H1 (cell line): ENCODE measurements at regions not wholly inside any gene's neighbourhood (a gene's known extent, or its start where the extent isn't known, plus 50 kb on each side); places are given as distances from the start of the nearest gene placed in this dataset.

Source experiments
- CTCF ChIA-PET: fragments of 300-600 bp; sonication (Branson Sonifier 250); formaldehyde crosslinking; loops from one replicate; lab custom pipeline; 2021; ENCODE audit not compliant: partially characterized antibody; lab: Charles Lee
- POLR2A ChIA-PET: fragments of 300-600 bp; sonication (Branson Sonifier 250); formaldehyde crosslinking; loops from one replicate; lab custom pipeline; 2021; ENCODE audit warnings: inconsistent platforms; ENCODE audit not compliant: partially characterized antibody; lab: Charles Lee
- DNase-seq, 2 experiments: peaks; one replicate each; pipeline versions ENCODE4 v3.0.0 to v3.0.0-alpha.2; 2010 to 2022; ENCODE audit warnings: low spot score in 2 of 2, low read depth in 1 of 2, mixed read lengths in 1 of 2
- FAIRE-seq: peaks from 2 replicates; lab custom pipeline; 2011; peaks lifted over from hg19 to GRCh38; lab: Jason Lieb, UNC
- H2AFZ ChIP-seq: 2 replicates; pipeline ENCODE4 v1.8.1; 2012; ENCODE audit warnings: low read length, inconsistent platforms
- H2AK5ac ChIP-seq: 2 replicates; pipeline ENCODE4 v1.6.1; 2013; ENCODE audit warnings: low read depth, low read length
- H2BK120ac ChIP-seq: replicated peaks from 2 replicates; pipeline ENCODE3; 2013; ENCODE audit warnings: low read depth, low read length, inconsistent platforms
- H2BK12ac ChIP-seq: 2 replicates; pipeline ENCODE4 v1.6.1; 2013; ENCODE audit warnings: low read depth, low read length
- H2BK15ac ChIP-seq: 2 replicates; pipeline ENCODE4 v1.6.1; 2013; ENCODE audit warnings: low read length
- H2BK20ac ChIP-seq: 2 replicates; pipeline ENCODE4 v1.6.1; 2013; ENCODE audit warnings: low read length
- H2BK5ac ChIP-seq: 2 replicates; pipeline ENCODE4 v1.6.1; 2013; ENCODE audit warnings: low read depth, low read length
- H3K14ac ChIP-seq: 2 replicates; pipeline ENCODE4 v1.6.1; 2013; ENCODE audit warnings: inconsistent platforms; ENCODE audit not compliant: insufficient read length
- H3K18ac ChIP-seq: 2 replicates; pipeline ENCODE4 v1.6.1; 2013; ENCODE audit warnings: low read length; ENCODE audit errors: extremely low read depth
- H3K23ac ChIP-seq: 2 replicates; pipeline ENCODE4 v1.6.1; 2013; ENCODE audit warnings: inconsistent platforms; ENCODE audit not compliant: insufficient read length
- H3K23me2 ChIP-seq: 2 replicates; pipeline ENCODE4 v1.6.1; 2013; ENCODE audit warnings: low read depth, low read length
- H3K27ac ChIP-seq: 2 replicates; pipeline ENCODE4 v1.6.1; 2011; ENCODE audit warnings: low read depth, low read length, inconsistent platforms
- H3K27me3 ChIP-seq, 4 experiments: replicated peaks in 1 of 4; 1 replicate in 1 of 4; 2 replicates in 3 of 4; pipeline versions ENCODE4 v1.6.1 to v1.8.1; 2011 to 2013; ENCODE audit warnings: low read length in 3 of 4, mild to moderate bottlenecking in 3 of 4, inconsistent platforms in 2 of 4, mixed read lengths in 2 of 4, moderate library complexity in 1 of 4; ENCODE audit not compliant: control insufficient read depth in 3 of 4, insufficient read depth in 3 of 4; ENCODE audit errors: extremely low read depth in 1 of 4
- H3K36me3 ChIP-seq, 4 experiments: 2 replicates each; pipeline versions ENCODE4 v1.6.1 to v1.8.1; 2011 to 2013; ENCODE audit warnings: mild to moderate bottlenecking in 4 of 4, low read length in 3 of 4, moderate library complexity in 2 of 4, control low read depth in 1 of 4, inconsistent platforms in 1 of 4; ENCODE audit not compliant: insufficient read depth in 4 of 4, control insufficient read depth in 2 of 4
- H3K4ac ChIP-seq: replicated peaks from 2 replicates; pipeline ENCODE3; 2013; ENCODE audit warnings: low read length, low read depth, mixed read lengths, inconsistent platforms; ENCODE audit not compliant: insufficient read length
- H3K4me1 ChIP-seq, 4 experiments: replicated peaks in 1 of 4; 1 replicate in 1 of 4; 2 replicates in 3 of 4; pipeline versions ENCODE4 v1.6.1 to v1.8.1; 2011 to 2013; ENCODE audit warnings: low read length in 3 of 4, inconsistent platforms in 2 of 4, mixed read lengths in 1 of 4; ENCODE audit not compliant: insufficient read depth in 4 of 4, control insufficient read depth in 3 of 4
- H3K4me2 ChIP-seq, 2 experiments: 2 replicates each; pipeline versions ENCODE4 v1.6.1 to v1.8.1; 2011 to 2013; ENCODE audit warnings: low read depth in 2 of 2, low read length in 2 of 2, control low read depth in 1 of 2, inconsistent platforms in 1 of 2, mild to moderate bottlenecking in 1 of 2; ENCODE audit not compliant: insufficient read depth in 1 of 2
- H3K4me3 ChIP-seq, 4 experiments: fragments of 200-600, 300-600 bp in 1 of 4; sonication (generic), shearing (Covaris generic), sonication (Bioruptor Twin) in 1 of 4; 2 replicates each; pipeline versions ENCODE4 v1.5.1 to v1.8.1; 2011 to 2016; ENCODE audit warnings: low read length in 4 of 4, low read depth in 3 of 4, control low read depth in 2 of 4, inconsistent platforms in 2 of 4, mild to moderate bottlenecking in 2 of 4, mixed read lengths in 1 of 4, moderate library complexity in 1 of 4; ENCODE audit not compliant: insufficient read depth in 2 of 4; ENCODE audit errors: extremely low read depth in 1 of 4
- H3K56ac ChIP-seq: replicated peaks from 2 replicates; pipeline ENCODE3; 2013; ENCODE audit warnings: low read depth, mild to moderate bottlenecking, mixed read lengths, low read length, inconsistent platforms; ENCODE audit not compliant: insufficient read length
- H3K79me1 ChIP-seq: 2 replicates; pipeline ENCODE4 v1.6.1; 2013; ENCODE audit warnings: low read depth, low read length, control low read depth
- H3K79me2 ChIP-seq, 2 experiments: 2 replicates each; pipeline versions ENCODE4 v1.6.1 to v1.8.1; 2012 to 2013; ENCODE audit warnings: low read length in 2 of 2, mild to moderate bottlenecking in 2 of 2, inconsistent platforms in 1 of 2; ENCODE audit not compliant: insufficient read depth in 2 of 2, control insufficient read depth in 1 of 2
- H3K9ac ChIP-seq, 4 experiments: replicated peaks in 1 of 4; 1 replicate in 1 of 4; 2 replicates in 3 of 4; pipeline versions ENCODE4 v1.6.1 to v1.8.1; 2011 to 2013; ENCODE audit warnings: low read depth in 3 of 4, low read length in 3 of 4, control low read depth in 2 of 4, mild to moderate bottlenecking in 2 of 4, moderate library complexity in 2 of 4, inconsistent platforms in 1 of 4; ENCODE audit errors: extremely low read depth in 1 of 4
- H3K9me3 ChIP-seq, 2 experiments: 2 replicates each; pipeline versions ENCODE4 v1.6.1 to v1.8.1; 2012 to 2013; ENCODE audit warnings: mild to moderate bottlenecking in 2 of 2, moderate library complexity in 2 of 2, control low read depth in 1 of 2, inconsistent platforms in 1 of 2, low read depth in 1 of 2, low read length in 1 of 2, mixed read lengths in 1 of 2; ENCODE audit not compliant: insufficient read depth in 2 of 2
- H4K20me1 ChIP-seq, 2 experiments: replicated peaks in 1 of 2; 2 replicates each; pipeline versions ENCODE3 to v1.8.1; 2011 to 2013; ENCODE audit warnings: inconsistent platforms in 2 of 2, low read length in 2 of 2, mild to moderate bottlenecking in 1 of 2; ENCODE audit not compliant: insufficient read depth in 2 of 2, control insufficient read depth in 1 of 2
- H4K5ac ChIP-seq: 2 replicates; pipeline ENCODE4 v1.6.1; 2013; ENCODE audit warnings: low read length, low read depth, mixed read lengths, inconsistent platforms; ENCODE audit not compliant: insufficient read length
- H4K8ac ChIP-seq: 2 replicates; pipeline ENCODE4 v1.8.0; 2013; ENCODE audit warnings: mild to moderate bottlenecking, moderate library complexity, low read length, inconsistent platforms; ENCODE audit not compliant: insufficient read depth; ENCODE audit errors: extremely low read depth
- H4K91ac ChIP-seq: replicated peaks from 2 replicates; pipeline ENCODE3; 2013; ENCODE audit warnings: low read length, mixed read lengths, inconsistent platforms; ENCODE audit not compliant: insufficient read length
- MAX ChIP-seq: IDR thresholded peaks from 2 replicates; pipeline ENCODE4 v1.6.1; 2012; ENCODE audit warnings: inconsistent platforms
- WGBS, 2 experiments: shearing (Covaris generic) in 1 of 2; methylation state at CpG; one replicate each; pipeline versions ENCODE4 v1.1.6 to v1.1.7; 2013 to 2015; ENCODE audit warnings: low lambda C conversion rate in 2 of 2, mixed read lengths in 2 of 2, inconsistent platforms in 1 of 2, low coverage in 1 of 2, missing lambda C conversion rate in 1 of 2; ENCODE audit not compliant: insufficient replicate concordance in 2 of 2, insufficient coverage in 1 of 2, insufficient read length in 1 of 2; ENCODE audit errors: extremely low coverage in 1 of 2, missing lambda C conversion rate in 1 of 2; 5-methylcytosine and 5-hydroxymethylcytosine counted together

GRCh38 chr5:126311766-126312165 lies 111.4 kb upstream of the GRAMD2B start:
- Histone ChIP-seq H4K20me1 (no peaks in the 10 kb centered on the region), H4K91ac (no peak overlapping the region), H2BK12ac (no peak overlapping the region), H3K4ac (no peak overlapping the region), H3K27me3 (no peaks in the 10 kb centered on the region; a peak in 1 of 7 replicates), H3K18ac (no peak overlapping the region), H3K4me2 (no peak overlapping the region), H3K14ac (no peak overlapping the region), H4K8ac (no peak overlapping the region), H3K56ac (no peak overlapping the region), H3K9ac (no peak overlapping the region), H3K79me1 (no peaks in the 10 kb centered on the region), H4K5ac (no peak overlapping the region), H2BK20ac (no peak overlapping the region), H3K4me1 (no peaks in the 10 kb centered on the region), H3K9me3 (peaks cover 3 to 14% of the 10 kb centered on the region in 2 experiments; a peak in 2 of 4 replicates), H3K79me2 (no peaks in the 10 kb centered on the region), H2BK5ac (no peak overlapping the region), H2AFZ (no peak overlapping the region), H2AK5ac (no peak overlapping the region), H3K4me3 (no peak overlapping the region), H3K27ac (no peak overlapping the region), H2BK15ac (no peak overlapping the region), H3K23me2 (no peaks in the 10 kb centered on the region), H3K23ac (no peak overlapping the region), H2BK120ac (no peak overlapping the region), H3K36me3 (no peaks in the 10 kb centered on the region)
- DNase-seq (no peak), FAIRE-seq (no peak)
- ChIA-PET CTCF (interaction anchor here (1.2 kb wide), 2 partner anchors 12 to 26 kb away, joined by 3 read pairs; no protein-coding TSS in a partner anchor), POLR2A (no interaction called here)
- WGBS, 2 experiments = 91% methylated on average over 2 of the region's 2 CpGs; no CpG with 5 or more reads in 1 of the 2 experiments
- TF ChIP-seq MAX = no peak
